ENCODE measurements at regions not wholly inside any gene's neighbourhood (a gene's known extent, or its start where the extent isn't known, plus 50 kb on each side); places are given as distances from the start of the nearest gene placed in this dataset.
"Not testable (repeated sequence)": the region's sequence is repeated elsewhere in the genome, so short reads cannot be mapped to it uniquely, and the experiment has no call there.

- H3K4me3 ChIP-seq (ENCODE audit: low read depth, poor library complexity, severe bottlenecking), result no peak overlapping the region
- TF ChIP-seq POLR2A (IDR thresholded peaks at IDR 0.05) (no peak), CTCF (IDR thresholded peaks at IDR 0.05) (no peak)
- WGBS, 2 donors, result 71 to 73% methylated on average over 2 of the region's 2 CpGs
- DNase-seq (ENCODE audit: low spot score in 2 of 2), result no peak
- intact Hi-C loops (cut with DNase I; ENCODE audit: low total_unique reads), result no loop called here
Observed at GRCh38 chr7:26950889-26951288, 86.5 kb upstream of the SKAP2 start.

GRCh38 chr7:26949319-26949718 lies 84.9 kb upstream of the SKAP2 start:
- 63 to 82% methylated on average over 1 of the region's 1 CpG for WGBS, 2 donors
- DNase-seq (ENCODE audit: low spot score in 2 of 2), result no peak
- intact Hi-C loops (cut with DNase I; ENCODE audit: low total_unique reads), result no loop called here
- no peak overlapping the region for H3K4me3 ChIP-seq (ENCODE audit: low read depth, poor library complexity, severe bottlenecking)
- TF ChIP-seq POLR2A (IDR thresholded peaks at IDR 0.05), result no peak

GRCh38 chr7:26948617-26949118 lies 84.3 kb upstream of the SKAP2 start:
- H3K4me3 ChIP-seq (ENCODE audit: low read depth, poor library complexity, severe bottlenecking), result no peak overlapping the region
- intact Hi-C loops (cut with DNase I; ENCODE audit: low total_unique reads), result no loop called here
- TF ChIP-seq POLR2A (IDR thresholded peaks at IDR 0.05) (no peak), CTCF (IDR thresholded peaks at IDR 0.05) (no peak)
- no peak for DNase-seq (ENCODE audit: low spot score in 2 of 2)
- WGBS, 2 donors, result 30 to 51% methylated on average over 1 of the region's 1 CpG

- no peak for DNase-seq (ENCODE audit: low spot score in 2 of 2)
- 39 to 47% methylated on average over 4 of the region's 4 CpGs for WGBS, 2 donors
- TF ChIP-seq CTCF (IDR thresholded peaks at IDR 0.05) (no peak), POLR2A (IDR thresholded peaks at IDR 0.05) (no peak)
- H3K4me3 ChIP-seq (ENCODE audit: low read depth, poor library complexity, severe bottlenecking), result no peak overlapping the region
- intact Hi-C loops (cut with DNase I; ENCODE audit: low total_unique reads), result no loop called here
Observed at GRCh38 chr7:26944501-26945358, 80.3 kb upstream of the SKAP2 start.

- intact Hi-C loops (cut with DNase I; ENCODE audit: low total_unique reads), result no loop called here
- TF ChIP-seq CTCF (IDR thresholded peaks at IDR 0.05), result no peak
- no peak for TF ChIP-seq POLR2A (IDR thresholded peaks at IDR 0.05)
- no peak overlapping the region for H3K4me3 ChIP-seq (ENCODE audit: low read depth, poor library complexity, severe bottlenecking)
- WGBS, 2 donors, result 37 to 46% methylated on average over 1 of the region's 1 CpG
- no peak for DNase-seq (ENCODE audit: low spot score in 2 of 2)
Observed at GRCh38 chr7:26937939-26938623, 73.7 kb upstream of the SKAP2 start.

GRCh38 chr7:26937306-26937705 lies 72.9 kb upstream of the SKAP2 start:
- no peak for DNase-seq (ENCODE audit: low spot score in 2 of 2)
- H3K4me3 ChIP-seq (ENCODE audit: low read depth, poor library complexity, severe bottlenecking), result no peak overlapping the region
- intact Hi-C loops (cut with DNase I; ENCODE audit: low total_unique reads), result no loop called here
- TF ChIP-seq CTCF (IDR thresholded peaks at IDR 0.05), result no peak
- no peak for TF ChIP-seq POLR2A (IDR thresholded peaks at IDR 0.05)

- DNase-seq (ENCODE audit: low spot score in 2 of 2); intact Hi-C loops (cut with DNase I; ENCODE audit: low total_unique reads); H3K4me3 ChIP-seq (ENCODE audit: low read depth, poor library complexity, severe bottlenecking): not testable (repeated sequence)
- 90 to 92% methylated on average over 2 to 3 of the region's 3 CpGs for WGBS, 2 donors
Observed at GRCh38 chr7:26932616-26933015, 68.2 kb upstream of the SKAP2 start.

Measured in lower leg skin (tissue), 4 donors.